ENCODE measurements at regions not wholly inside any gene's neighbourhood (a gene's known extent, or its start where the extent isn't known, plus 50 kb on each side); places are given as distances from the start of the nearest gene placed in this dataset.
A peak's percentile ranks its signal among the peaks of the same experiment; 100 is the strongest.

- Histone ChIP-seq H3K27ac (ENCODE audit: insufficient read depth, low read depth, low read length) (no peak overlapping the region), H3K79me2 (ENCODE audit: control insufficient read depth, insufficient read depth, low read length) (no peaks in the 10 kb centered on the region), H4K20me1 (replicated peaks; ENCODE audit: control insufficient read depth, extremely low read depth, insufficient read depth, low read length) (no peaks in the 10 kb centered on the region), H3K4me3 (replicated peaks in 1 of 3; ENCODE audit: insufficient read depth in 1 of 3, low read depth in 1 of 3, low read length in 3 of 3) (no peak overlapping the region), H3K4me1 (ENCODE audit: control insufficient read depth, extremely low read depth, insufficient read depth, low read length) (no peaks in the 10 kb centered on the region), H3K27me3 (ENCODE audit: control insufficient read depth in 2 of 2, insufficient read depth in 2 of 2, low read length in 2 of 2) (no peaks in the 10 kb centered on the region), H3K9me3 (replicated peaks; ENCODE audit: control insufficient read depth, insufficient read depth, low read length) (no peaks in the 10 kb centered on the region), H3K9me1 (replicated peaks; ENCODE audit: control insufficient read depth, extremely low read depth, insufficient read depth, low read length) (no peaks in the 10 kb centered on the region), H3K4me2 (ENCODE audit: insufficient read depth, low read length) (no peak overlapping the region), H3K9ac (replicated peaks; ENCODE audit: extremely low read depth, insufficient read depth, low read length) (no peak overlapping the region), H3K36me3 (ENCODE audit: control insufficient read depth in 2 of 2, extremely low read depth in 1 of 2, insufficient read depth in 2 of 2, low read length in 2 of 2) (no peaks in the 10 kb centered on the region), H2AFZ (ENCODE audit: low read depth, low read length) (no peak overlapping the region)
- ChIA-PET CTCF (no interaction called here), POLR2A (no interaction called here)
- peak; percentile 26 for DNase-seq (ENCODE audit: low read depth, low spot score)
- TF ChIP-seq CTCF (IDR thresholded peaks at IDR 0.05; ENCODE audit: extremely low read depth in 1 of 2, insufficient read depth in 1 of 2, low read depth in 1 of 2, low read length in 2 of 2) (no peak), MAX (IDR thresholded peaks at IDR 0.05; ENCODE audit: insufficient read depth, insufficient read length) (no peak), POLR2A (IDR thresholded peaks at IDR 0.05; ENCODE audit: low read depth, low read length) (no peak), POLR2AphosphoS5 (IDR thresholded peaks at IDR 0.05; ENCODE audit: insufficient read depth, low read depth, low read length) (no peak), GATA2 (IDR thresholded peaks at IDR 0.05; ENCODE audit: insufficient read depth, insufficient read length, low read depth, low read length) (no peak), FOS (IDR thresholded peaks at IDR 0.05; ENCODE audit: borderline replicate concordance, insufficient read depth, low read length) (no peak), JUN (IDR thresholded peaks at IDR 0.05; ENCODE audit: borderline replicate concordance, insufficient read depth, insufficient read length, low read depth) (no peak), MYC (IDR thresholded peaks at IDR 0.05; ENCODE audit: low read depth, low read length) (no peak), EZH2 (IDR thresholded peaks at IDR 0.05; ENCODE audit: borderline replicate concordance, low read depth, low read length, severe bottlenecking) (no peak)
- intact Hi-C loops (cut with micrococcal nuclease) = no loop called here
- FAIRE-seq = no peak
- dilution Hi-C loops (cut with MboI; ENCODE audit: extremely low pct_ligation_motif_present, low sequenced_read_pairs) = no loop called here
- BruUV-seq (replicated peaks) = no TSS peak
These were observed 247.3 kb downstream of the NUP35 start for GRCh38 chr2:183371545-183371944.

Data from endothelial cell of umbilical vein (primary cell).